GM18909 (cell line): ENCODE measurements at regions not wholly inside any gene's neighbourhood (a gene's known extent, or its start where the extent isn't known, plus 50 kb on each side); places are given as distances from the start of the nearest gene placed in this dataset.
A peak's percentile ranks its signal among the peaks of the same experiment; 100 is the strongest.
"Not testable (repeated sequence)": the region's sequence is repeated elsewhere in the genome, so short reads cannot be mapped to it uniquely, and the experiment has no call there.

Source experiments
- ATAC-seq: cut with Tn5 transposase; IDR thresholded peaks from one replicate; pipeline ENCODE4 v1.9.1; 2021; ENCODE audit warnings: mild to moderate bottlenecking; ENCODE audit not compliant: unreplicated experiment, poor library complexity

GRCh38 chr6:113363866-113364265 is 493.3 kb upstream of the MARCKS start:
- no peak for ATAC-seq

DNA sequence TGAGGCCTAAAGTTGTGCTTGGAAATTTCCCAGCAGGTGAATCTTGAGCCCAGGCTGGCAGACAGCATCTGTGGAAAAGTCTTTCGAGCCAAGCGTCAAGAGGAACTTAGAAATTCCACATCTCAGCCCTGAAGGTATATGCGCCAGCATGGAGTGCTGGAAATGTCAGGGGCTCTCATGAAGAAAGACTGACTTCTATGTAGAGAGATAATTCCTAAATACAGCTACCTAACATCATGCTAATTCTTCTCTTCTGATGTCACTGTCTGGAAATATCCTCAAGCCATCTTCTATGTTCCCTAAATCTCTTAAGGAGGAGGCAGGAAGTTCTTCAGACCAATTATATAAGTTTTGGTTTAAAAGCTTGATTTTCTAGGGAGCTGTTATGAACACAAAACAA is 492.4 kb upstream of the MARCKS start:
- no peak for ATAC-seq

- no peak for ATAC-seq
These were observed 492.0 kb upstream of the MARCKS start for GRCh38 chr6:113365191-113365590.

DNA sequence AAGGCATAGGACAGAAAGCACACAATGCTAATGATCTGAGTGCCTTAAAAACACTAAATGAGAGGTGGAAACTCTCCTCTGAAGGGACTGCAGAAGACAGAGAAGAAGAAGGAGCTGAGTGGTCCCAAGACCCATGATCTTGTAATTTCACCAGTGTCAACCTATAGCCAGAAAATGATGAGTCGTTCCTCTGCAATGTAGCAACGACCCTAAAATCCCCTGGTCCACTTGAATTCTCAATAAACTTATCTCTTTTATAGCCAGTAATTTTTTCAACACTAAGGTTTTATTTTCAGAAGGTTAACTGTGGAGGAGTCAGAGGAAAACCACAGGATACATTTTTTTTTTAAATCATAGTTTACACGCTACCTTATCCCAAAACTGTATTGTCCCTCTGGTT is 490.6 kb upstream of the MARCKS start:
- no peak for ATAC-seq

GRCh38 chr6:113370508-113371502 is 486.3 kb upstream of the MARCKS start:
- no peak for ATAC-seq

- not testable (repeated sequence) for ATAC-seq
These were observed 481.7 kb upstream of the MARCKS start for GRCh38 chr6:113375466-113375865.

GRCh38 chr6:113375950-113376846 is 480.9 kb upstream of the MARCKS start:
- no peak for ATAC-seq

GRCh38 chr6:113376847-113377165 is 480.3 kb upstream of the MARCKS start:
- no peak for ATAC-seq

DNA sequence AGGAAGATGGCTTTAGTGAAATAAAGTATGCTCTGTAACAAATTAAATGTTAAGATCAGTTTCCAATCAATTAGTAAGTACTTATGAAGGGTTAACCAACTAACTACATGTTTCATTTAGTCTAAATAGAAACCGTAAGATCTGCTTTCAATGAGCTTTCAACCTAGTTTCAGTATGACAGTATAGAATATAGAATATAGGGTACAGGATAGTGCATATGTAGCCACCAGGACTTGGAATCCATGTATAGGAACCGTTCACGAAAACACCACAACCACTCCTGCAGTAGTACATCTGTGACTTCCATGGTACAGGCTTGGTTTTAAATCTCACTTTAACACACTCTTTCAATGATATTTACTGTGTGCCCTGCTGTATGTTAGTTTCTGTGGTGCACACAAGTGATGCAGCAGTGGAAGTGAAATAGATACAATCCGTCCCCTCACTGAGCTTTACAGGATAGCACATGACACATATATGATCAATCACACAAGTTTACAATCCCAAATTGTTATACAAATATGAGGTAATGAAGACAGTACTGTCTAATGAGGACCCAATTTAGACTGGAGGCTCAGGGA is 479.7 kb upstream of the MARCKS start:
- ATAC-seq = peak; percentile 68

GRCh38 chr6:113380591-113380990 is 476.6 kb upstream of the MARCKS start:
- no peak for ATAC-seq

DNA sequence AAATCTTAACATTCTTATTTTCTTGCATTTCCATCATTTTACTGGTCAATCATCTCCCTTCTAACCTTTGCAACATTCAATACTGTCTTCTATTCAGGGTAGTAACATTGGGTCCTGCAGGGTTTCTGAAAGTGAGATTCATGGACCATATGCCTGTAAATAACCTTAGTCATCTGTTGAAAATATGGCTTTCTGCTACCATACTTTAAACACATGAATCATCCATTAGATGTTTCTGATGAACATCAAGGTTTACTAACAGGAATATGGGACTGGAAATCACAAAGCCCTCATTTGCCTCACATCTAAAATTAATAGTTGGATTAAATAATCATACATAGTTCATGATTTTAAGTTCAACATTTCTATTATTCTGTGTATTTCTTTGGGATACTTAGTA is 475.9 kb upstream of the MARCKS start:
- ATAC-seq = no peak

- ATAC-seq = peak; percentile 93
These were observed 475.2 kb upstream of the MARCKS start for GRCh38 chr6:113381959-113382358.

- ATAC-seq = no peak
These were observed 473.4 kb upstream of the MARCKS start for GRCh38 chr6:113383701-113384100.

DNA sequence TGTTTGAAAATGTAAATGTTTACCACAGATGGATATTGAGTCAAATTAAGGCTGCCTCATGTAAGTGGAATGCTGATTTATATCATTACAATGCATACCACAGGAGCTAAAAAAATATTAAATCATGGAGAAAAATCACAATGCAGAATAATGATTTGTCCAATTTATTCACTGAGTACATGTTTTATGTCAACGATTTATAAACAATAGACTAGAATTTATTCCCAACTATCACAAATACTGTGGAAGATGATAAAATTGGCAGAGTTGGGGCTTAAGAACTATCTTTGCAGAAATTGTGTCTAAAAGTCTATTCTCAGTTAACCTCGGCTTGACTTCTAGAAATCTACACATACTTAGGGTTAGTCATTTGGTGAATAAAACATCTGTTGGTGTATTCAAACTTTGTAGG is 472.1 kb upstream of the MARCKS start:
- ATAC-seq = no peak

DNA sequence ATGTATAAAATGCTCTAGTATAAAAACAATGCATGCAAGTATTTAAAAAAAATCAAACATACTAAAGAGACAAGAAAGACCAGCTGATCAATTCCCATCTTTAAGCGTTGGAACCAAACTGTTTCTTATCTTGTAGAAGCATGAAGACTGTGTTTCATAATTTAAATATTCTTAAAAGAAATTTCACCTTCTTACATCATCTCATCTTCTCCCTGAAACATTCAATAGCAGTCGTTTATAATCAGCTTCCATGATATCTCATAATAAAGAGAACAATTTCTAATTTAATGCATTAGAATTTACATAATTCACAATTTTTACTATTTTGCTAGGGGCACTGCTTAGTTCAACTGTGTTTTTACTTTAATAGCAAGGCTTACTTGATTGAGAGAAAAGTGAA is 468.1 kb upstream of the MARCKS start:
- no peak for ATAC-seq

DNA sequence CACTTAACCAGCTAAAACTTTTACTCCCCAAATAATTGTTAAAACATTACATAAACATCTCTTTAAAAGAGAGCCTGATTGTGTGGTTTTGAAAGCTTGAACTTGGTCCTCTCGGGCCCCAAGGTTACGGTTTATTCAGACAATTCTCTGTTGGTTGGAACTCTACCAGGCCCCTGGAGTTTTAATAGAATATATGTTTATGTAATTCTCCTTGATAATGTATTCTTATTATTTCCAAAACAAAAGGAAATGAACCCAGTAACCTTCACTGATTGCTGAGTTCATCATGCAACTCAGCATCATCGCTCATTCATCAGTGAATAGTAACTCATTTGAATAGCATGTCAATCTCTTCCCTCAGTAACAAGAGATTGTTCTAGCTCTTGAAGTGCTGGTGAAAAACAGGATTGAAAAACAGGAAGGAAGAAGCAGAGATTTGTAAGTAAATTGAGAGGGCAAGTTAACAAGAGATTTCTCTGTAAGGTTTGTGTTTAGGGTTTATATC is 464.5 kb upstream of the MARCKS start:
- no peak for ATAC-seq

DNA sequence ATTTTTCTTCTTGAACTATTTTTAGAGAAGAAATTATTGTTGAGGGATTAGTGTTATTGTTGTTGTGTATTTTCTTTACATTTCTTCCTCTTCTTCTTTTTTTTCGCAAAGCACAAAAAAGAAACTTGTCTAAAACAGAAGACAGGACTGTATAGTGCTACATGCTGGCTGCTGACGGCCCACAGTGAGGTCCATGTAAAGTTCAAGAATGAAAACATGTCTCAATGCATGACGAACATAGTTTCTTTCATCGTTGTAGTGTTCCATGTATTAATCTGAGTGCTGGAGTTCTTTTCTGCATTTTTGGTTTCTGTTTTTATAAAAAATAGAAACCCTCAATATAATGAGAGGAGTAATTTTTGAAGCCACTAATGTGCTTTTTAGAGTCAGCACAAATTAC is 462.9 kb upstream of the MARCKS start:
- ATAC-seq = no peak

- ATAC-seq = no peak
These were observed 462.4 kb upstream of the MARCKS start for GRCh38 chr6:113394729-113395128.

GRCh38 chr6:113396730-113397129 is 460.4 kb upstream of the MARCKS start:
- no peak for ATAC-seq

GRCh38 chr6:113397236-113397635 is 459.9 kb upstream of the MARCKS start:
- ATAC-seq = no peak

GRCh38 chr6:113401231-113401630 is 455.9 kb upstream of the MARCKS start:
- no peak for ATAC-seq
